Loucy (cell line): ENCODE measurements at regions not wholly inside any gene's neighbourhood (a gene's known extent, or its start where the extent isn't known, plus 50 kb on each side); places are given as distances from the start of the nearest gene placed in this dataset.

Experiments used
- EZH2phosphoT487 ChIP-seq: fragments of 200-600 bp; IDR thresholded peaks from 2 replicates; pipeline ENCODE4 v1.6.1; 2018; ENCODE audit warnings: antibody characterized with exemption, mild to moderate bottlenecking, moderate library complexity, borderline replicate concordance
- TF ChIP-seq, protein P1 (sequence below): fragments of 200-600 bp; sonication (generic); conservative IDR thresholded peaks from 2 replicates; pipeline ENCODE4 v1.5.1; 2014; ENCODE audit warnings: mild to moderate bottlenecking, antibody characterized with exemption, low read length

GRCh38 chr14:89485264-89485663, 68.2 kb upstream of the FOXN3 start:
- TF ChIP-seq, protein P1, sequence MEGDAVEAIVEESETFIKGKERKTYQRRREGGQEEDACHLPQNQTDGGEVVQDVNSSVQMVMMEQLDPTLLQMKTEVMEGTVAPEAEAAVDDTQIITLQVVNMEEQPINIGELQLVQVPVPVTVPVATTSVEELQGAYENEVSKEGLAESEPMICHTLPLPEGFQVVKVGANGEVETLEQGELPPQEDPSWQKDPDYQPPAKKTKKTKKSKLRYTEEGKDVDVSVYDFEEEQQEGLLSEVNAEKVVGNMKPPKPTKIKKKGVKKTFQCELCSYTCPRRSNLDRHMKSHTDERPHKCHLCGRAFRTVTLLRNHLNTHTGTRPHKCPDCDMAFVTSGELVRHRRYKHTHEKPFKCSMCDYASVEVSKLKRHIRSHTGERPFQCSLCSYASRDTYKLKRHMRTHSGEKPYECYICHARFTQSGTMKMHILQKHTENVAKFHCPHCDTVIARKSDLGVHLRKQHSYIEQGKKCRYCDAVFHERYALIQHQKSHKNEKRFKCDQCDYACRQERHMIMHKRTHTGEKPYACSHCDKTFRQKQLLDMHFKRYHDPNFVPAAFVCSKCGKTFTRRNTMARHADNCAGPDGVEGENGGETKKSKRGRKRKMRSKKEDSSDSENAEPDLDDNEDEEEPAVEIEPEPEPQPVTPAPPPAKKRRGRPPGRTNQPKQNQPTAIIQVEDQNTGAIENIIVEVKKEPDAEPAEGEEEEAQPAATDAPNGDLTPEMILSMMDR: no peak
- TF ChIP-seq EZH2phosphoT487: no peak
